Fibroblast of pulmonary artery (primary cell): ENCODE measurements at regions not wholly inside any gene's neighbourhood (a gene's known extent, or its start where the extent isn't known, plus 50 kb on each side); places are given as distances from the start of the nearest gene placed in this dataset.
"Not testable (repeated sequence)": the region's sequence is repeated elsewhere in the genome, so short reads cannot be mapped to it uniquely, and the experiment has no call there.

Source experiments
- DNase-seq: peaks from one replicate; pipeline ENCODE4 v3.0.0-alpha.2; 2010; ENCODE audit warnings: low read depth
- H3K4me3 ChIP-seq: replicated peaks from 2 replicates; pipeline ENCODE4 v1.5.1; 2011; ENCODE audit warnings: low read depth, mild to moderate bottlenecking, control low read depth, low read length, moderate library complexity
- TF ChIP-seq, protein P1 (sequence below): IDR thresholded peaks from 2 replicates; pipeline ENCODE4 v1.5.1; 2011; ENCODE audit warnings: mild to moderate bottlenecking, control low read depth, low read length, inconsistent platforms; ENCODE audit errors: missing control alignments

DNA sequence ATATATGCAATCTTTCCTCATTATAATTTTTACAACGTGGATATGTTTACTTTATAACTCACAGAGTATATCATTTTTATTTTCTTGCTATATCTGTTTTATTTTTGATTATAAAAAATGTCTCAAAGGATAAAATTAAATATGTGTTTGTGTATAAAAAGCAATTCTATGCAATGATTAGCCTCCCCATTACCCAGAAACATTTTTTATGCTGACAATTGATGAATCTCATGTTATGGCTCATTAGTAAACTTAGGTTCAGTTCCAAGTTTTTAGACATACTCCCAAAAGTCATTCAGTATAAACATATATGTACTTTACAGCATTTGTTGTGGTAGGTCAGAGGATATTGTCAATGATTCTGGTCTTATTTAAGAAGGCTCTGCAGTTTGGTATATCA is 540.1 kb upstream of the SPRY2 start:
- no peak overlapping the region for H3K4me3 ChIP-seq
- TF ChIP-seq, protein P1, sequence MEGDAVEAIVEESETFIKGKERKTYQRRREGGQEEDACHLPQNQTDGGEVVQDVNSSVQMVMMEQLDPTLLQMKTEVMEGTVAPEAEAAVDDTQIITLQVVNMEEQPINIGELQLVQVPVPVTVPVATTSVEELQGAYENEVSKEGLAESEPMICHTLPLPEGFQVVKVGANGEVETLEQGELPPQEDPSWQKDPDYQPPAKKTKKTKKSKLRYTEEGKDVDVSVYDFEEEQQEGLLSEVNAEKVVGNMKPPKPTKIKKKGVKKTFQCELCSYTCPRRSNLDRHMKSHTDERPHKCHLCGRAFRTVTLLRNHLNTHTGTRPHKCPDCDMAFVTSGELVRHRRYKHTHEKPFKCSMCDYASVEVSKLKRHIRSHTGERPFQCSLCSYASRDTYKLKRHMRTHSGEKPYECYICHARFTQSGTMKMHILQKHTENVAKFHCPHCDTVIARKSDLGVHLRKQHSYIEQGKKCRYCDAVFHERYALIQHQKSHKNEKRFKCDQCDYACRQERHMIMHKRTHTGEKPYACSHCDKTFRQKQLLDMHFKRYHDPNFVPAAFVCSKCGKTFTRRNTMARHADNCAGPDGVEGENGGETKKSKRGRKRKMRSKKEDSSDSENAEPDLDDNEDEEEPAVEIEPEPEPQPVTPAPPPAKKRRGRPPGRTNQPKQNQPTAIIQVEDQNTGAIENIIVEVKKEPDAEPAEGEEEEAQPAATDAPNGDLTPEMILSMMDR: no peak
- DNase-seq: no peak

DNA sequence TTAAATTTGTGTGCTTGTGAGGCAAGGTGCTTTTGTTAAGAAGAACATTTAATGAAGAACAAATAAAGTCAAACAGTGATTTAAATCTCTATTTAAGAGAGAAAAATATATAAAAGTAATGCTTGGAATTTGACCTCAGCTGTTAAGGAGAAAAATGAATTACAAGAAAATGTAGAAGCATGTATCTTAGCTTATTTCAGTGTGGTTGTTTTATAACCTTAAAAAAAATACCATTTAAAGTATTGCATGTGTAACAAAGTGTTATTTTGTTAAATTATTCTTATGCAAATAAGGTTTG is 537.0 kb upstream of the SPRY2 start:
- no peak for DNase-seq
- TF ChIP-seq, protein P1: no peak
- no peak overlapping the region for H3K4me3 ChIP-seq

DNA sequence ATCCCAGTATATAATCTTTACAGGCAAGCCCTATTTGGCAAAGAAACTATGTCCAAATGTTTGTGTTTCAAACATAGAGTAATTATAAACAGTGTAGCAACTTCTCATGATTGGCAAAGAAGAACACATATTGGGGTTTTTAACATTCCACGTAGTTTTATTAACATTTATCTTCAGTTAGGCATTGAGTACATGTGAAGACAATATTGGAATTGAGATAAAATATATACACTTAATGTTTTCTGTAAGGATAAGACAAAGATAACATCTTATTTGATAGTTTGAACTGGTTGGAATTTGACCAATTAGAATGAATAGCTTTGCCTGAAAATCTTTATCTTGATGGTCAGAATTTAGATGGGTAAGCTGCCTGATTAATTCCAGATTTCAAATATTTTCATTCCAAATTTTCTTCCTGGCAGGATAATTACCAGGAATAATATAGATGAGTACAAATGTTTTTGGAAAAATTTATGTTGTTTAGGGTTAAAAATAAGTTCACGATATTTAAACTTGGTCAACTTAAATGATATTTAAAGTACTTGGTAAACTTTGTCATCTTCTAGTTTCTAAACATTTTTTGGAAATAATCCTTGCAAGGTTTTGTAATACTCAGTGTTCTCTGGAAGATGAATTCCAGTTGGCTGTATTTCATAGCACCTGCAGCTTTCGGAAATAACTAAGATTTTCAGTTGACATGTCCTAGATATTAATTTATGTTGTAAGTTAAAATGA is 536.5 kb upstream of the SPRY2 start:
- no peak overlapping the region for H3K4me3 ChIP-seq
- TF ChIP-seq, protein P1: no peak
- DNase-seq: no peak

DNA sequence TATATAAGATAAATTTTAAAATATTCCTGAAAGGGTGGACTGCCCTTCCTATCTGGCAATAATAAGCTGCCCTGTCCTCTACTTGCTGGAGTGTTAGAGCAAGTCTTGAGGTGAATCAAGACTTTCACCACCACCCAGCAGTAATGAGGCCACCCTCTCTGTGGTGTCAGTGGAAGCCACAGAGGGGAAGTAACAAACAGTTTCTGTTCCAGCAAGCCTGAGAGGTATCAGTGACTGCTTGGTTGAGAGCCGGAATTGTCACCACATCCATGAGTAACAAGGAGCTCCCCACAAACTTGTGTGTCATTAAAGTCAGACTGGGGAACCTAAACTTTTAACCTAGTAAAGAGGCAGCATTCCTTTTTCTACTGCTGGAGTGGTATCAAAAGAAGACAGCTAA is 532.7 kb upstream of the SPRY2 start:
- TF ChIP-seq, protein P1: no peak
- no peak for DNase-seq
- no peak overlapping the region for H3K4me3 ChIP-seq

DNA sequence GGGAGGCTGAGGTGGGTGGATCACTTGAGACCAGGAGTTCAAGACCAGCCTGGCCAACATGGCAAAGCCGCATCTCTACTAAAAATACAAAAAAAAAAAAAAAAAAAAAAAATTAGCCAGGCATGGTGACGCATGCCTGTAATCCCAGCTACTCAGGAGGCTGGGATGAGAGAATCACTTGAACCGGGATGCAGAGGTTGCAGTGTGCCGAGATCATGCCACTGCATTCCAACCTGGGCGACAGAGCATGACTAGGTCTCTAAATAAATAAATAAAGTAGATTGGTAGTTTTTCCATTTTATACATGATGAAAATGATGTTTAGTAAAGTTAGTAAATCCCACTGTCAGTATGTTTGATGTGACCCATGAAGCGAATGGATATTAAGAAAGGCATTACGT is 531.0 kb upstream of the SPRY2 start:
- not testable (repeated sequence) for H3K4me3 ChIP-seq, DNase-seq

DNA sequence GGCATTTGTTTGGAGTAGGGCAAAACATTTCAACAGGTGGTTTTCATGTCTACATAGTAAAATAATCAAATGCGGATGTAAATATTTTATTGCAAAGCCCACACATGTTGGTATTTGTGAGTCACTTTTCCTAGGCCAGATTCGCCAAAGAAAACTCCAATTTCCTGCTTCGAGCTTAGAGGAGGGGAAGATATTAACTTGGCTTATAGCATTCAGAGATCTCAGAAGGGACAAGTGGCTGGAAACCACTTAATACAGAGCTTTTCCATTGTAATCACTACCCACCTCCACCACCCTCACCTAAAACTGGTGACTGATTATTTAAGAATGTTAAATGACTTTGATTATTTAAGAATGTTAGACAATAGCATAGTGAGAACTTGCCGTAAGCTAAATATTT is 530.6 kb upstream of the SPRY2 start:
- no peak overlapping the region for H3K4me3 ChIP-seq
- DNase-seq: peak; percentile 55

DNA sequence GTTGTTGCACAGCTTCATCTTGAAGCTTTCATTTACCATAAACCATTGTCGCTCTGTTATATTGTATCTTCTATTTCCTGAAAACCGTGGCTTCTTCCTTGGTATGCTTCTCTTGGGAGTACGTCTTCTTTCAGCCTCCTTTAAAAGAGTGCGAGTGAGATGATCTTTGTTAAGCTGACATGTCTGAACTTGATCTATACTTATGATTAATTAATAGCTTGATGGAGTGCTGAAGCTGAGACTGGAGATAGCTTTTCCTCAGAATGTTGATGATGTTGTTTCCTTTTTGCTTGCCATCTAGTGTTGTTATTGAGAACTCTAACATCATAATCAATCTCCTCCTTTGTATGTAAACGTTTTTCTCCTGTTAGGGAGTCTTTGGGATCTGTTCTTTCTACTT is 529.3 kb upstream of the SPRY2 start:
- H3K4me3 ChIP-seq: no peak overlapping the region
- TF ChIP-seq, protein P1: no peak
- no peak for DNase-seq

More for the DNA sequence above, 530.6 kb upstream of the SPRY2 start:
- TF ChIP-seq, protein P1: no peak

DNA sequence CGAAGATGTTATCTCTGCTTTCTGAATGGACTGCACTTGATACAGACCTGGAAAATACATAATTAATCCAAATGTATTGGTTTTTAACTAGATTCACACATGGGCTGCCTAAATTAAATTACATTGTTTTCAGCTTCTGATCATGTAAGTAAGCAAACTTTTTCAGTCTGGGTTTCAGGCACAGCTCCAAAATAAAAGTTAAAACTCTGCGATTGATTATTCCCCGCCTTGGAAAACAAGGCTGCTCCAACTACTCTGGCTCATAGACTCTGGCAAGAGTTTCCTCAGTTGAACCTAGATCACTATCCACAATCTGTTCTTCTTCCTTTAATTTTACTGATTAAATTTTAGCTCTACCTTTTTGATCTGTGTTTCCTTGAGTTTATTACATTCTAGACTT is 526.0 kb upstream of the SPRY2 start:
- H3K4me3 ChIP-seq: no peak overlapping the region
- TF ChIP-seq, protein P1: no peak

More for the DNA sequence above, 526.0 kb upstream of the SPRY2 start:
- DNase-seq: no peak
